HS-27A (cell line): ENCODE measurements at regions not wholly inside any gene's neighbourhood (a gene's known extent, or its start where the extent isn't known, plus 50 kb on each side); places are given as distances from the start of the nearest gene placed in this dataset.

Experiments used
- DNase-seq: peaks from one replicate; pipeline ENCODE4 v3.0.0-alpha.2; 2012; ENCODE audit warnings: low read depth, missing footprints

GRCh38 chr5:112660359-112660758, 77.3 kb upstream of the APC start:
- DNase-seq, result no peak

GRCh38 chr5:112663146-112663545, 74.5 kb upstream of the APC start:
- no peak for DNase-seq

- DNase-seq, result no peak
Measured at GRCh38 chr5:112668016-112668415, 69.7 kb upstream of the APC start.

- DNase-seq, result no peak
Measured at GRCh38 chr5:112668911-112669310, 68.8 kb upstream of the APC start.

GRCh38 chr5:112669328-112669963, 68.2 kb upstream of the APC start:
- DNase-seq, result no peak

GRCh38 chr5:112671687-112672086, 66.0 kb upstream of the APC start:
- no peak for DNase-seq

- DNase-seq, result no peak
Measured at GRCh38 chr5:112681481-112681908, 56.2 kb upstream of the APC start.

- no peak for DNase-seq
Measured at GRCh38 chr5:112682621-112683061, 55.0 kb upstream of the APC start.

GRCh38 chr5:112684121-112684520, 53.6 kb upstream of the APC start:
- no peak for DNase-seq

GRCh38 chr5:112684737-112685136, 52.9 kb upstream of the APC start:
- DNase-seq, result no peak

GRCh38 chr5:112685386-112685785, 52.3 kb upstream of the APC start:
- no peak for DNase-seq

- DNase-seq, result no peak
Measured at GRCh38 chr5:112685931-112686330, 51.8 kb upstream of the APC start.

- no peak for DNase-seq
Measured at GRCh38 chr5:112686675-112687074, 51.0 kb upstream of the APC start.

- DNase-seq, result no peak
Measured at GRCh38 chr5:112687306-112687705, 50.4 kb upstream of the APC start.
